ENCODE measurements at regions not wholly inside any gene's neighbourhood (a gene's known extent, or its start where the extent isn't known, plus 50 kb on each side); places are given as distances from the start of the nearest gene placed in this dataset.
"Not testable (repeated sequence)": the region's sequence is repeated elsewhere in the genome, so short reads cannot be mapped to it uniquely, and the experiment has no call there.

DNA sequence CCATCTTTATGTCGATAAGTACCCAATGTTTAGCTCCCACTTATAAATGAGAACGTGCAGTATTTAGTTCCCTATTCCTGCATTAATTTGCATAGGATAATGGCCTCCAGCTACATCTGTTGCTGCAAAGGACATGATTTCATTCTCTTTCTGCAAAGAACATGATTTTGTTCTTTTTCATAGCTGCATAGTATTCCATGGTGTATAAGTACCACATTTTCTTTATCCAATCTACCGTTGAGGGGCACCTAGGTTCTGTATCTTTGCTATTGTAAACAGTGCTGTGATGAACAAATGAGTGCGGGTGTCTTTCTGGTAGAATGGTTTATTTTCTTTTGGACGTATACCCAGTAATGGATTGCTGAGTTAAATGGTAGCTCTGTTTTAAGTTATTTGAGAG, 63.0 kb downstream of the HLX start:
- no peak for DNase-seq

DNA sequence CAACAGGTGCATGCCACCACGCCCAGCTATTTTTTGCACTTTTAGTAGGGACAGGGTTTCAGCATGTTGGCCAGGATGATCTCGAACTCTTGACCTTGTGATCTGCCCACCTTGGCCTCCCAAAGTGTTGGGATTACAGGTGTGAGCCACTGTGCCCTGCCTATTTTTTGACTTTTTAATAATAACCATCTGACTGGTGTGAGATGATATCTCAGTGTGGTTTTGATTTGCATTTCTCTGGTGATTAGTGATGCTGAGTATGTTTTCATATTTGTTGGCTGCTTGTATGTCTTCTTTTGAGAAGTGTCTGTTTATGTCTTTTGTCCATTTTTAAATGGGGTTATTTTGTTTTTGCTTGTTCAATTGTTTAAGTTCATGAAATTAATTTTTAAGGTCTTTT, 63.7 kb downstream of the HLX start:
- DNase-seq = not testable (repeated sequence)

DNA sequence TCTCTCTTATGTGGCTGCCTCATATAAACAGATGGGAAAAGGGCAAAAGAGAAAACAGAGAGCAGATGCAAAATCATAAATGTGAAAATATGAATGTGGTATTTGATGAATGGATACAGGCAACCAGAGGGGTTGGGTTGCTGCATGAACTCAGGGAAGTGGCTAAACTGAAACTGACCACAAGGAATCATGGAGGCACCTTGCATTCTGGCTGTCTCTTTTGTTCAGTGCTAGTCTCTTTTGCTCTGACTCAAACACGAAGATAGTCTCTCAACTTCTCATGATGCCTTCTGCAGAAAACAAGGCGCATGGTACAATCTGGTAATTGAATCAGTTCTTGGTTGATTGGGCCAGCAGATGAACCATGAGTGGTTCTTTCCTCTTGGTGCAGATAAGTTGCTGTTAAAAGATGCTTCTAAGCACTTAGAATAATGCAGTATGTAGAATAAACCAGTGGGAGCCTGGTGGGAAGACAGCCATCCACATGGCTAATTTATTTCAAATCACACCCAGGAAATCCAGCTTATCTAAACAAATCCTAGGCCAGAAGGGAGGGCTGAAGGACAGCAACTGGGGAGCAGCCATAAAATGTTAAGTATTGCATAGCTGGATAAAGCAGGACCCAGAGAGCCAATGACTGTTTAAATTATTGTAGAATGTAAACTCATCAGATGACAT, 64.2 kb downstream of the HLX start:
- no peak for DNase-seq

DNA sequence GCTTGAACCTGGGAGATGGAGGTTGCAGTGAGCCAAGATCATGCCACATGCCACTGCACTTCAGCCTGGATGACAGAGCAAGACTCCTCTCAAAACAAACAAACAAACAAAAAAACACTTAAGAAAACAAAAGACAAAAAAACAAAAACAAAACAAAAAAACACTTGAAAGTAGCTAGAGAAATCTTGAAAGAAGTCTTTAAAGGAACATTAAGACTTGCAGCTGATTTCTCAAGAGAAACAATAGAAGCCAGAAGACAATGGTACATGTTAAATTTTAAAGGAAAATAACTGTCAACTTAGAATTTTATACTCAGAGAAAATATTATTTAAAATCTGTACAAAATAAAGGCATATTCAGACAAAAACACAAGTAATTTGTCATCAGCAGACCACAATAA, 71.3 kb downstream of the HLX start:
- DNase-seq = no peak

DNA sequence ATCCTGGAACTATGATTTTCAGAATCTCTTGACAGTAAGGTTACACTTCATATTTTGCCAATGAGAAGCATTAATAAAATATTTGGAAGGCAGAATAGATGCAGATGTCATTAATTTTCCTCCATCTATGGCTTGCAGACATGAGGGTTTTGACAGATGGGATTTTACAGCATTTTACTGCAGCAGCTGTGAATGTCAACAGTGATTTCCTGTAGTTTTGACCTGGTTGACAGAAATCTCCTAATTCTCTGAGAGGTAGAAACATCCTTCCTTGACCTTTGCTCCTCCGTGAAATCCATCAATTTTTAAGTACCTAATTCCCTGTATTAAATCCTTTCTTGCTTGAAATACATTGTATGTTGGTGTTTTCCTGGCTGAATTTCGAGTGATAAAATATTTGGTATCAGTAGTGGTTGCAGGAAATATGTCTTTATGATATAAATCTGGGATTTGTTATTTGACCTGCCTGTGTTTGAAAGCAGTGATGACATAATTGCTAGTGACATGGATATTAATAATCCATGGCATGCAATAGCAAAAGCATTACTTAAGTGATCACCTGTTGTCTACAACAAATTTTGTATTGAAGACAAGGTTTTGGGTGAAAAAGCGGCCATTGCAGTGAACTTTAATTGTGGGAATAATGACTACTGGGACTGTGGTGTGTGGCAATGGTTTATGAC, 73.9 kb downstream of the HLX start:
- DNase-seq = no peak

DNA sequence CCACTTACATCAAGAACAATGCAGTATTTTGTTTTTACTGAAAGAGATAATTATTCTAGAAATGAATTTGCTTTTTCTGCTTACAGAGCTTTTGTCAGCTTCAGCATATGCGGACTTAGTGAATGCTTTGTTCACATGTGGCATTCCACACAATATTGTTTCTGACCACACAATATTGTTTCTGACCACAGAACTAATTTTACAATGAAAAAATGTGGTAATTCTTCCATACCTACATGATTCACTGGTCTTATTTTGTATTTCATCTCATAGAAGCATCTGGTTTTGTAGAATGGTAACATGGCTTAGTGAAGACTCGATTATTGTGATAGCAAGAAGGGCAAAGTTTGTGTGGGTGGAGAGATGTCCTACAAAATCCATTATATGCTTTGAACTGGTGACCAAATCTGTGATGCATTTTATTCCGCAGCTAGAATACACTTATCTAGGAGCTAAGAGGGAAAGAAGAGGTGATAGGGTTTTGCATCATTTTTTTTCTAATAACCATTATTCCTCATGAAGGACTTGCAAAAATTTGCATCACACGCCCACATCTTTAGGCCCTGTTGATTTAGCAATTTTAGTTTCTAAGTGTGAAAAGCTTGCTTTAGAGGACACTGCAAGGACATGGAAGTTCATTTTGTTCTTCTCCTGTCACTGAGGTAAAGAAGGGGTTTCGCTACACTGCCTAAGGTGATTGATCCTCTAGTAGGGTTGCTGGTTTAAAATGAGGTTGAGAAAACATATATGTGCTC, 75.3 kb downstream of the HLX start:
- no peak for DNase-seq

DNA sequence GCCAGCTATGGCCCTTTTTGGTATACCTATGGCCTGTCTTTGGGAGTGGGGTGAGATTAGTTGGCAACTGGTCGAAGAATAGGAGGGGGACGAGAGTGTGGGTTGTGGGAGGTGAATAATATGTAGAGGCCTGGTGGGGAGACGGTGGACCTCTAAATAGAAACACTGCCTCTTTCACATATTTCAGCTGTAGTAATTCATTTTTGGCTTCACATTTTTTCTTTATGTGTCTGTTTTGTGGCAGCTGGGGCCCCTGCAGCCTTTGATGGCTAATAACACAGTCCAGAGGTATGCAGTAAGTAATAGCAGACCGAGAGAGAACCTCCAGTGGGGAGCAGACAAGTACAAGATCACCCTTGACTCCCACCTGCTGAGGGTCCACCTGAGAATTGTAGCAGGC, 75.9 kb downstream of the HLX start:
- no peak for DNase-seq

DNA sequence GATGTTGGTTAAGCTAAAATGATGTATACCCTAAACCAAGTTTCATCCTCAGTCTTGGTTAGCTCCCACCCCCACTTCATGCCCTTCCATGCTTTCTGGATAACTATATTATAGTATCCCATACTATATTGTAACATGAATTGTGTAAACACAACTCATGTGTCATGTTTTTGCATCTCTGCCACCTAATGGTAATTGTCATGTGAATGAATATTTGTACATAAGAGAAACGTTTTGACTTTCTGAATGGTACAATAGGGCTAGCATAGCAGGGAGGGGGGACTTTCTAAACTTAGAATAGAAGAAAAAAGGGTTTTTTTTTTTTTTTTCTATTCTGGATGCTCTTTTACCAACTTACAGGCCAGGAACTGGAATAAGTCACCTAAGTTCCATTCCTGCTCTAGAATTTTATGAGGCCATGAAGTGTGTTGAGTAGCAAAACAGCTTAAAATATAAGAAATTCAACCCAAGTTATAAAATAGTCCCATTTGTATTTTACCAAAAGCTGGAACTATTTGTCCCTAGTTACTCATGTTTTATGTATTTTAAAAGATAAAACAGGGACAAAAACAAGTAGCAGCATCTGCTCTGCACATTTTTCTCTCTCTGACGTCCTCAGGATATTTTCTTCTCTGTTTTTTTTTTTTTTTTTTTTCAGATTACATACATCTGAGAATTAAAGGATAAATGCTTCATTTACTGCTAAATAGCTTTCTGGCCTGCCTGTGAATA, 77.4 kb downstream of the HLX start:
- no peak for DNase-seq

DNA sequence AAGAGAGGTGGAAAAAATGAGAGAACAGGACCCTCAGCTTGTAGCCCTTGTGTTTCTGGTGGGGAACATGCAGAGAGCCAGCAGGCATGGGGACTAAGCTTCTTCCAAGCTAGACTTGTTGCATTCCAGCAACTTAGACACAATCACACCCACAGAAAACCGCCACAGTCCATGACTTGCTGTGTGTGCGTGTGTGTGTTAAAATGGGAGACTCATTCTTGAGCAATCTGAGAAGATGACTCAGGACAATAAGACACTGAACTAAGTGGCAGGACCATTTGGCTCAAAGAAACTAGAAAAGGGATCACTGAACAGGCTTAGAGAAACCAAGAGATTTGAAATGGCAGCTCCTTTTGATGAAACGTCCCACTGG, 78.0 kb downstream of the HLX start:
- DNase-seq = peak; percentile 15

DNA sequence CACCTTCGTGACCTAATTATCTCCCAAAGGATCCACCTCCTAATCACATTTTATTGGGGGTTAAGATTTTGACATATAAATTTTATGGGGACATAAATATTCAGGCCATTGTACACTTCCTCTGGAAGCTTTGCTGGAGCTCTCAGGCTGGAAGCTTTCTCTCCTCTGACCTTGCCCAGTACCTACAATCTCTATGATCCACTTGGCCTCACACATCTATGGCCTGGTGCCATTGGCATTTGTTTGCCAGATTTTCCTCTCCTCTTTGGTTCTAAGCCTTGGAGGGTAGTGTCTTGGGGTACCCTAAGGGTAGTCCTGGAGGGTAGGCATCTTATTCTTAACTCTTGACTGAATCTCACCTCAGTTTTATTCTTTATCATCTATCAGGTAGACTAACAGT, 79.0 kb downstream of the HLX start:
- DNase-seq = no peak

DNA sequence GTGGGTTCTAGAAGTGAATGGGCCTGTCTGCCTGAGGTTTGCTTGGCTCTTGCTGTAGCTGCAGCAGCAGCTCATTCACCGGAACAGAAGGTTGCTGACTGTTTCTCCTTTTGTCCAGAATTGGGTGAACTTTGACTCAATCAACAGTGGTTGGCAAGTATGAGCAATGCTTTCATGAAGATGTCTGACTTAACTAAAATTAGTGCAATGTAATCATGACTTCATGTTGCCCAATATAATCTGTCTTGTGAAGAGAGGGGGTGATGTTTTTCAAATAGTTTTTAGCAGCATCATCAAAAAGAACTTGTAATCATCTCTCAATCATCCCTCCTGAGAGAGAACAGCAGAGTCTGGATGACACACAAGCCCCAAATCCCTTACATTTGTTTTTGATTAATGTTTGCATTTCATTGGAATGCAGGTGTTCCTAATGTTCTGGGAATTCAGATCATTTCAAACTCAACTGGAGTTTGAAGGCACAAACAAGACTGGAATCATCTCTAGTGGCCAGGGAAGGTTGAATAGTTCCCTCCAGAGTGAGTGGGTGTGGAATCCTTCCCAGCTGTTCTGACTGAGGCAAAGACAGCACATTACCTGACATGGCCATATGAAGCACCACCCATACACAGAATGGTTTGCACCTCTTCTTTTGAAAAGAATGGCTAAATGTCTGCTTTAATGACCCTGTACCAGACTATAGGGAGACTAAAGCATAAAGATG, 82.9 kb downstream of the HLX start:
- DNase-seq = peak; percentile 34

DNA sequence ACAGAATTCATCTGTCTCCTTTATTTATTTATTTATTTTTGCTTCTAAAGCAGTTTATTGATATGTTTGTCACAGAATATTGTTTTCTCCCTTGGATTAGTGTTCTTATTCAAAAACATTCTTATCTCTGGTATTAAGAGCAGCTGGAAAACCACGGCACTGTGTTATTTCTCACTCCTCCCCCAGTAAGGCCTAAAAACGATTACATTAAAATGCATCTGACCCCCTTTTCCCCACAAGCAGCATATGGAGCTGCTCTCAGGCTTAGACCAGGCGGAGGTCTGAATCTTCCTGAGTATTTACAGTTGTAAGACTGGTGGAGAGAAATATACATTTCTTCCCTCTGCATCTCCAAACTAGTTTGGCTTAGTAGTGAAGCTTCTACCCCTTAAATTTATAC, 86.8 kb downstream of the HLX start:
- no peak for DNase-seq

DNA sequence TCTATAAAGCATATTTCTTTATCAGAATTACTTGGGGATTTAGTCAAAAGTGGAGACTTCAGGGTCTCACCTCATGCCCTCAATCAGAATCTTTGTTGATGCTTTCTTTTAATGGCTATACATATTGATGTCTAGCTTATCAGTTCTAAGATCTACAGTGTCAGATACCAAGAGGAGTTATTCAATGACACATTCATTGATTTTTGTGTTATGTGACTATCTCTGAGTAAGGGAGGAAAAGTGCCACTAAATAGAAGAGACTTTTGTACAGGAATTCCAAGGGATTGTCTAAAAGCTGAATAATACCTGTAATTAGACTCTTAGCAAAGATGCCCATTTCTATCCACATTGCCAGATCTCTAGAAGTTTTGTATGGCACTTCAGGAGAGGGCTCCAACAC, 87.2 kb downstream of the HLX start:
- no peak for DNase-seq

DNA sequence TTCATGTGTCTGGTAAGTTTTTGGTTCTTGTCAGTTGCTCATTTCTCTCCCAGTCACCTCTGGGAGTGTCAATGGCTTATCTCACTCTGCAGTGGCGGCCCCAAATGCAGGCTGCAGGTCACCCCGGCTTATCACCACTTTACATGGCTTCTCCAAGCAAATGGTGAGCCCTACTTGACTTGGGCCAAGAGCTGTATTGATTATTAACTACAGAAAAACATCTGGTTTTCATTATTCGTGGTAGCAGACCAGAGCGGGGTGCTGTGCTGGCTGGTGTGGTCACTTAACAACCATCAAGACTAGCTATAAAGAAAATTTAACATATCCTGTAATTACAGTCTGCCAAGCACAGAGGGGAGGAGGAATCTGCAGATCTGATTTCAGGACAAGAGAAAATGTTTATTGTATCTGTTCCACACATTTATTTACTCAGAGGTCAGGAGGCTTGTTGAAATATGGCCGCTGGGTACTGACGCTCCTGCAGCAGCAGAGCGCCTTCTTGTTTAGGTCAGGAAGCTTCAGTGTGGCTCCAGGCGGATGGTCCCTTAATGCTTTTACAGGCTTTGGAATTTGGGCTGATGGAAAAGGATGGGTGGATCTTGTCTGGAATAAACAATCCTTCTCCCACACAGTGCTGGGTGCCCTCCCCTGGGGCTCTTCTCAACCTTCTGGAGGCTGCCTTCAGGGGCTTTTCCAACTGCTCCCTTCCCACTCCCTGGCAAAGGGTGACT, 87.8 kb downstream of the HLX start:
- peak; percentile 46 for DNase-seq

DNA sequence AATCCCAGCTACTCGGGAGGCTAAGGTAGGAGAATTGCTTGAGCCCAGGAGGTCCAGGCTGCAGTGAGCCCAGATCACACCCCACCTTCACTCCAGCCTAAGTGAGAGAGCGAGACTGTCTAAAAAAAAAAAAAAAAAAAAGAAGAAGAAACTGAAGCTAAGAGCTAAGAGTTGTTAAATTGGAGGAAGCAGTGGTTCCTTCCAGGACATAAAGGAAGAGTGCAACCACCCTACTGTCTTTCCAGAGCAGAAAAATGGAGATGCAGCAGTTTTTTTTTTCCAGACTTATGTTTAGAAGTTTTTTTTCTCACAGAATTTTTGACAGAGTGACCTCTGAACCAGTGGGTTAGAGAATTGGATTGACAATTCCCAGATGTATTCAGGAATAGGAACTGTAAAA, 88.7 kb downstream of the HLX start:
- no peak for DNase-seq

DNA sequence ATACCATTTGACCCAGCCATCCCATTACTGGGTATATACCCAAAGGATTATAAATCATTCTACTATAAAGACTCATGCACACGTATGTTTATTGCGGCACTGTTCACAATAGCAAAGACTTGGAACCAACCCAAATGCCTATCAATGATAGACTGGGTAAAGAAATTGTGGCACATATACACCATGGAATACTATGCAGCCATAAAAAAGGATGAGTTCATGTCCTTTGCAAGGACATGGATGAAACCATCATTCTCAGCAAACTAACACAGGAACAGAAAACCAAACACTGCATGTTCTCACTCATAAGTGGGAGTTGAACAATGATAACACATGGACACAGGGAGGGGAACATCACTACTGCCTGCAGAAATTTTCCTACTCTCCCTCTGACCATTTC, 90.0 kb downstream of the HLX start:
- DNase-seq = not testable (repeated sequence)

DNA sequence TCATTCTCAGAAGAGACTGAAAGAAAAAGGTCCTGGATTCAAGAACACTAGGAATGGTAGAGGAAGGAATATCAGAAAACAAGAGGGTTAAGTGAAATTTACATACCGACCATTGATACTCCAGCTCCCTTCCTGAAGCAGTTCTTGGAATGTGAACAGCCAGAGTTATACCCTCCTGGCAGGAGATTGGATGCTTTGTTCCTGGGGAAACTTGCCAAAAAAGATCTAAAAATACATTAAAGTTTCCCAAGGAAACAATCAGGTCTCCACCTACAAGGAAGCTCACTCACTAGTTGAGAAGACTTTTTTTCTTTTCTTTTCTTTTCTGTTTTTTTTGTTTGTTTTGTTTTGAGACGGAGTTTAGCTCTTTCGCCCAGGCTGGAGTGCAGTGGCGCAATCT, 91.1 kb downstream of the HLX start:
- DNase-seq = no peak

DNA sequence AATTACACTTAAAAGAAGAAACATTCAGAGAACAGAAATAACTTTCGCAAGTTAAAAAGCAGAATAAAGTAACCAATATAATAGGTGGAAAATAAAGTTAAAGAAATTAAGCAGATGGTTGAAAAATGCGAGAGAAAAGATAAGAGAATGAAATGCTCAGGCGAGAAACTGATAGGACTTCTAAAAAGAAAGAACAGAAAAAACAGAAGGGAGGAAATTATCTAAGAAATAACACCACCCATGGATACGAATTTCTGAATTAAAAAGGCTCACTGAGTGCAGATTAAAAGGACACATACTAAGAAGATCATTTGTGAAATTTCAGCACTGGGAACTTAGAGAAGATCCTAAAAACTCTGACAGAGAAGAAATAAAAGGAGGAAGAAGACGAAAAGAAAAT, 92.0 kb downstream of the HLX start:
- DNase-seq = no peak

DNA sequence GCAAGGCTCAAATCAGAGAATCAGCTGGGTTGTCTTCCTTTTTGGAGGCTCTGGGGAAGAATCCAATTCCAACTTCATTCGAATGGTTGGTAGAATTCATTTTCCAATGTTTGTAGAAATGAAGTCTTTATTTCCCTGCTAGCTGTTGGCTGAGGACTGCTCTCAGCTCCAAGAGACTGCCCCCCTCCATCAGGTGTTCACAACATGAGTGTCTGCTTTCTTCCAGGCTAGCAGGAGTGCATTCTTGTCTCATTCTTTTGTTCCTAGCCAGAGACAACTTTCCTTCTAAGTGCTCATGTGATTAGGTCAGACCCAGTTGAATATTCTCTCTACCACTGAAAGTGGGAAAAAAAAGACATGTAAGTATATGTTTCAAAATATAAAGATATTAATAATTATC, 95.2 kb downstream of the HLX start:
- no peak for DNase-seq

DNA sequence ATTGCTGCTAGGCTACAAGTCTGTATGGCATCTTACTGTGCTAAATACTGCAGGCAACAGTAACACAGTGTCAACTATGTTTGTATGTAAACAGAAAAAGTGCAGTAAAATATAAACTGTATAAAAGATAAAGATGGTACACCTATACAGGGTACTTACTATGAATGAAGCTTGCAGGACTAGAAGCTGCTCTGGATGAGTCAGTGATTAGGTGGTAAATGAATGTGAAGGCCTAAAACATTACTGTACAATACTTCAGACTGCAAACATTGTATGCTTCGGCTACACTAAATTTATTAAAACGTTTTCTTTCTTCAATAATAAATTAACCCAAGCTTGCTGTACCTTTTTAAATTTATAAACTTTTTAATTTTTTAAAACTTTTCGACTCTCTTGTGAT, 97.1 kb downstream of the HLX start:
- DNase-seq = no peak

DNA sequence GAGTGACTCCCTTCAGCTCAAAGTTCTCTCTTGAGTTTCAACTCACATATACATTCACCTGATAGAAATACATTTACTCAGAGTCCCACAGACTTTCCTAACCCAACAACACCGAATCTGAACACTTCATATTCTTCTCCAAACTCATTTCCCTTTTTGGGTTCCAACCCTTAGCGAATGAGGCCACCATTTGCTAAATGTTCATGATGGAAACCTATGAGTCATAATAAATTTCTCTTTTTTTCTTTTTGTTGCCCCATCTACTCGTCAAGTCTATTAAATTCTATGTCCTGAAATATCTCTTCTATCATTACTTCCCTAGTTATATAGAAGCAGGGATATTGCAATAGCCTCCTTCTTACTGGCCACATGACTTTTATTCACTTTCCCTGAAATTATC, 100.1 kb downstream of the HLX start:
- no peak for DNase-seq

DNA sequence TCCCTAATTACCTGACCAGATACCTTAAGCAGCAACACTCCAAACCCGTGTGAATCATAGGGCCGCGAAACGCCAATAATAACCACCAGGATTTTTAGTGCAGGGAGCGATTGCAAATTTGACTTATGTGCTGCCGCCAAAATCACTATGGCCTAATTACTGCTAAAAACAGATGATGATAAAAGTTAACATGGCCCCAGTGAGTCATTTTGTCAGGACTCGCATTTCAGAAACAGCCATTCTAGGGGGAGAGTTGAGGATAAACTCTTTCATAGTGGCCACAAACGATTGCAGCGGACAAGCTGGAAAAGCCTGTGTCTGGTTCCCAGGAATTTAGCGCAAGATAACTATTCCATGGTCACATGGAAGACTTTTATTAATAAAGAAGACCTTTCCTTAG, 103.4 kb downstream of the HLX start:
- DNase-seq = no peak
